GM19238 (cell line): ENCODE measurements at regions not wholly inside any gene's neighbourhood (a gene's known extent, or its start where the extent isn't known, plus 50 kb on each side); places are given as distances from the start of the nearest gene placed in this dataset.
"Not testable (repeated sequence)": the region's sequence is repeated elsewhere in the genome, so short reads cannot be mapped to it uniquely, and the experiment has no call there.

ENCODE experiments used
- DNase-seq: peaks from one replicate; pipeline ENCODE4 v3.0.0; 2011; ENCODE audit warnings: low spot score; ENCODE audit not compliant: insufficient read length

DNA sequence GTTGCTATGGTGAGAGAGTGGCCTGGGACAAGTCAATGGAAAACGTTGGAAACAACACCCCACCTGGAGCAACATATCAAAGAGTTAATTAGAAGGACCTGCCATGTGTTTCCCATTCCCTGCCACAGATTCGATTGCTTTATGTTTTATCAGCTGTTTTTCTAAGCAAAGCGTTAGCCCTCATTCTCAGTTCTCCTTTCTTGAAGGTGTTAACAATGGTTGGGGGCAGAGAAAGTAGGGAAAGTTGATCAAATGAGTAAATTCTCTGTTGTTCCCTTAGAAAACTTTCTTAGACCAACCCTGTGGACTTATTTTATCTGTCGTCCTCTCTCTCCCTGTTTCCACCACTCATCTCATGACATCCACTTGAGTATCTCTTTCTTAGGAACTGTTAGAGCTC, 102.5 kb downstream of the ADAMTS15 start:
- DNase-seq = no peak

DNA sequence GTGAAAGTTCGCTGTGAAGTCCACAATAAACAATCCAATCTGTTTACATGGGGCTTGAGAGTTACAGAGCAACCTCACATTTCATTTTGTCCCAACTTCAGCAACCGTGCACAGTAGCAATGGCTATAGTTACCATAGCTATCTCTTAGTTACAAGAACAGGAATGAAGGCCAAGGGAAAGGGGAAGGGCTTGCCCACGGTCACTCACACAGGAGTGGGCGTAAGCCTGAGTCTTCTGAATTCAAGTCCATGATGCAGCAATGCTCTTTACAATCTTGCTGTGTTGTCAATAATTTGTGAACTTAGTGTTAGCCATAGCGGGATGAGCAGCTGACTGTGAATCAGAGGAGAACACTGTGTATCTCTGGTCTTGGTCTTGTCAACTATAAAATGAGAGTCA, 102.9 kb downstream of the ADAMTS15 start:
- no peak for DNase-seq

DNA sequence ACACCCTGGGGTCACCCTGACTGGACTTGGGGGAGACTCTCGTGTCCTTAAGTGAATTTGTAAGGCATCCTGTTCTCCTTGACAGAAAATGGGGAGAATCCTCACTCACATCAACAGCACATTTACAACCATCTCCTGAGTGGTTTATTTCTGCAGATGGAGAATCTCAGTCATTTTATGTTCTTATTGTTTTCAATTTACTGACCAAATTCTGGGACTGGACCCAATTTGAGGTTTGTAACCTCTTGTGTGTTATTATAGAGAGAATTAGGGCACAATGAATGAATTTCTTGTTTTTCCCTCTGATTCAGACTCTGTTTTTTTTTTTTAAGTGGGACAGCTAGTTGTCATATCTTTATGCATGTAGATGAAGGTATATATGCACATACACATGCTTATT, 104.9 kb downstream of the ADAMTS15 start:
- DNase-seq = no peak

DNA sequence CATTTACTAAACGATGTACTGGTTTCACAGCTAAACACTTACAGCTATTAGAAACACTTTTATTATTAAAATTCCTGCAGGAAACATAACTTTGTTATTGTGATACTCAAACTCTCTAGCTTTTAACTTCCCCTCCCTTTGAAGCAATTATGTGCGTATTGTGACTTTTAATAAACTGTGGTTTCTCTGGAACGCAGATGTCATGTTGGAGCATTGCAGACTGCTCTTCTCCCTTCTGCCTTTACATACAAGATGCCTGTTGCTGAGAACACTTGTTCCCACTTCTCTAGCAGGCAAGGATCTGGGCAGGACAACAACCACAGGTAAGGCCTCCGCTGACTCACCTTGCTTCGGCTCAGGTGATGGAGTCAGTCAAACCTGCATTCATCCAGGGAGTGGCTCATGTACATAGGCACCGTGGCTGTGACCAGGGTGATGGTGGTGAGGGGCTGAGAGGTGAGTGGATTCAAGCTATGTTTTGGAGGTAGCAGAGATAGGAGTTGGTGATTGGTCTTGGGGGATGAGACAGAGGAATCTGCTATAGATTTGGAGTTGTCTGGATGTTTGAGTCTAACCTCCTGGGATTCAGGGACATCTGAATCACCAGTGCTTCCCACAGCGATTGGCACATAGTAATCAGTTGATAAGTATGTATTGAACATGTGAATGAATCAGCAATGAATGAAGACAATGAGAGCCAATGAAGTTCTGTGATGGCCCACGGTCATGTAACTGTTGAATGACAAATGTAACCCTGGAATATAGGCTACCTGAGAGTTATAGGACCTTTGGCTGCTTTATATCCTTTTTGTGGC, 106.0 kb downstream of the ADAMTS15 start:
- no peak for DNase-seq

DNA sequence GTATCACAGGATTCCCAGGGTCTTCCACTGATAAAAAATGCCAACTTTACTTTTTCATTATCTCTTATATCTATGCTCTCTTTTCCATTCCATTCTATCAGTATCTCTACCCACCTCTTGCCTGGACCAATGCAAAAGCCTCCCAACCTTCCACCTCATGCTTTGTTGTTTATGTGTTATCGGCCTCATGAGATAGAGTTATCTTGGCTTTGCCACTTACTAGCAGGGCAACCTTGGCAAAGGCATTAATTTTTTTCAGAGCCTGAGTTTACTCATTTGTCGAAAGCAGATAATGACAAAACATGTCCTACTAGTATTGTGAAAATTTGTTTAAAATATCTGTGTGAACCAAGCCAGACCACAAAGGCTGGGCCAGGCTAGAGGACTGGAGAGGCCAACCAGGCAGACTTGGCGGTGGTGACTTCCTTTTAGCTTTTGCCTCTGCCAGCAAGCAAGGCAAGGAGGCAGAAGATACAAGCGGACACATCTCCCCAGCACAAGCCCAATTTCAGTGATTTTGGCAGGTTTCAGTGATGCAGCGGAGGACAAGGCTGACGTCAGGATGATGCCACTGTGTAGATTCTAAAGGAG, 106.9 kb downstream of the ADAMTS15 start:
- no peak for DNase-seq

DNA sequence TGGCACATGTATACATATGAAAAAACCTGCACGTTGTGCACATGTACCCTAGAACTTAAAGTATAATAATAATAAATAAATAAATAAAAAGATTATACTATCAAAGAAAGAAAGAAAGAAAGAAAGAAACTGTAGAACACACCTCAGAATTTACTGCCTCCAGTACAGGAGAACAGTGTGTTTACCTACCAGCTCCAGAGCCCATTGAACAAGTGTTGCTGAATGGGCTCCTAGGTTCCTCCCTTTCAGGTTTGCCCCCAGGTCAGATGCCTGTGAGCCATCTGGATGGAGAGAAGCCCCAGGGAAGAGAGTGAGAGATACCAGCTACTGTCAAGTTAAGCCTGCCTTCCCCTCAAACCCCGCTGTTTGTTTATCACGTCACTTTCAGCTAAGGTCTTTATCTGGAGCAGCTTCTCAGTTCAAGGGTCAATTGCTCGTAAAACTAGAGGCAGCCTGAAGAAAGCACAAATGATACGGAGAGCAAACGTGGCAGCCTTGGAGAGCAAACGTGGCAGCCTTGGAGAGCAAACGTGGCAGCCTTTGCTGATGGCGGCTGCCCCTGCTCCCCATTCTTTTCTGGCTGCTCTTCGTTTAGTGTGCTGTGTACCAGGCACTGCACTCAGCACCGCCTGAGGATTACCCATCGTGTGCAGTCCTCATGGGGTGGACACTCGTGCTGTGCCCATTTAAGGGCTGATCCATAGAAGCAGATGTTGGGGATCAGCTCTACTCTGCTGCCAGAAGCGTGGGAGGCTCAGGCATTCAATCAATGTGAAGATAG, 111.7 kb downstream of the ADAMTS15 start:
- DNase-seq = no peak

DNA sequence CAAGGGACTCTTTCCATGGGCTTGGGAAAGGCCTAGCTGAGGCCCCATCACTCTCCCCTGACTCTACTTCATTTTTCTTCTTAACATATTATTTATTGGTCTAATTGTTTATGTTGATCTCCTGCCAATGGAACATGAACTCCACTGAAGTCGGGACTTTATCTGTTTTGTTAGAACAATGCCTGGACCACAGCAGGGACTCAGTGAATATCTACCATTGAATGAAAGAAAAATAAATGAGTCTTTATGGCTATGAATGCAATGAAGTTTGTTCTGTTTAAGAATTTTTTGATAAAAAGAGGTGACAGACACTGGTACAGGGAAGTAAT, 112.3 kb downstream of the ADAMTS15 start:
- DNase-seq = no peak

DNA sequence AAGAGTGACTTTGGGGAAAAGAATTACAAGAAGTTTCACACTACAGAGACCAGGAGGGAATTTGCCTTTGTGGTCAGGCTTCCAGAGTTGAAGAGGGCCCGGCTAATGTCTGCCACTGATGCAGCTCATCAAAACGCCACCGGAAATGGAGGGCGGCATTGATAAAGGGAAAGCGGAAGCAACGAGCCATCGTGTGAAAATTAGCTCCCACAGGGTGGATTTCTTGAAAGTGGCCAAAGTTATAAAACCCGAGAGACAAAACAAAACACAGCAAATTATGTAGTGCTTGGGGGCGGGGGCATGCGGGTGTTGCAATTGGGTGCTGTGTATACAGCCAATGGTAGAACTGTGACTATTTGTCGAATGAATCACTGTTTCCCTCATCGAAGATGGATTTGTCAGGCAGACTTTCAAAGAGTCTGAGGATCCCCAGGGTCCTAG, 113.0 kb downstream of the ADAMTS15 start:
- no peak for DNase-seq

DNA sequence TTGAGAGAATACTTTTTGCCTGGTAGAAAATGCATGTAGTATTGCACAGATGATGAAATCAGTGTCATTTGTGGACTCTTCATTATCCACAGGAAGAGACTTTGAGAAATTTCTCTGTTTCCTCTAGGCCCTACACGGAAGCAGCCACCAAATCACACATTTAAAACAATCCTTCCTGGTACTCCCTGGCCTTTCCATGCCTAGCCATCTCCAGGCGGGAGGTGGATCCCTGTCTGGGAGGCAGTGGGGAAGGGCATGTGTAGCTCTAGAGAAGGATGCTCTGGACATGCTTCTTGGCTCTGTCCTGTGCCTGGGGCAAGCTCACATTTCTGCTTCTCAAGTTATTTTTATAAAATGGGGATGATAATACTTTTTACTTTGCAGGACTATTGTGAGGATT, 114.1 kb downstream of the ADAMTS15 start:
- DNase-seq = no peak

DNA sequence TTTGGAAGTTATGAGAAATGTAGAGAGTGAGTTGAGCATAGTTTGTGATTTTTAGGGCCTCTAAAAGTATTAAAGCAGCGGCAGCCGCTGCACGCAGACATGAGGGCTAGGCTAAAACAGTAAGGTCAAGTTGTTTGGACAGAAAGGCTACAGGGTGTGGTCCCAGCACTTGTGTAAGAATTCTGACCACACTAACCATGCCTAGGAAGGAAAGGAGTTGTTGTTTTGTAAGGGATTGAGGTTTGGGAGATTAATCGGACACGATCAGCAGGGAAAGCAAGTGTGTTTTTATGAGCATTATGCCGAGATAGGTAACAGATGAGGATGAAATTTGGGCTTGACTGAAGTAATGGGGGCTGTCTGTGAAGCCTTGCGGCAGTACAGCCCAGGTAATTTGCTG, 117.9 kb downstream of the ADAMTS15 start:
- not testable (repeated sequence) for DNase-seq

DNA sequence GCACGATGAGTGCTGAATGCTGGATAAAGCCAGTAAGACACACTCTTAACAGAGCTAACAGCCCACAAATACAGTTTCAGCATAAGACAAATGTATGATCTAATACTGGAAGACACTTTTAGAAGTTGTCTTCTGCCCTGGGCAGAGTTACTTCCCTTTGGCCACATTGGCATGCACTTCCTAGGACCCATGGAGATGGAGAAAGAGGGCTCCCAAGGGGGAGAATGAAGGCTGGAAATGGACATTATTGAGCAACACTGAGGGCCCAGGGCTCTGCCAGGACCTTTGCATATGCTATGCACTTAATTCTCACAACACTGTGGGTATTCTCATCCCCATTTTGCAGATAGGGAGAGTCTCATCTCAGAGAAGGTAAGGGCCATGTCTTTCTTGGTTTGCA, 123.1 kb downstream of the ADAMTS15 start:
- DNase-seq = no peak

DNA sequence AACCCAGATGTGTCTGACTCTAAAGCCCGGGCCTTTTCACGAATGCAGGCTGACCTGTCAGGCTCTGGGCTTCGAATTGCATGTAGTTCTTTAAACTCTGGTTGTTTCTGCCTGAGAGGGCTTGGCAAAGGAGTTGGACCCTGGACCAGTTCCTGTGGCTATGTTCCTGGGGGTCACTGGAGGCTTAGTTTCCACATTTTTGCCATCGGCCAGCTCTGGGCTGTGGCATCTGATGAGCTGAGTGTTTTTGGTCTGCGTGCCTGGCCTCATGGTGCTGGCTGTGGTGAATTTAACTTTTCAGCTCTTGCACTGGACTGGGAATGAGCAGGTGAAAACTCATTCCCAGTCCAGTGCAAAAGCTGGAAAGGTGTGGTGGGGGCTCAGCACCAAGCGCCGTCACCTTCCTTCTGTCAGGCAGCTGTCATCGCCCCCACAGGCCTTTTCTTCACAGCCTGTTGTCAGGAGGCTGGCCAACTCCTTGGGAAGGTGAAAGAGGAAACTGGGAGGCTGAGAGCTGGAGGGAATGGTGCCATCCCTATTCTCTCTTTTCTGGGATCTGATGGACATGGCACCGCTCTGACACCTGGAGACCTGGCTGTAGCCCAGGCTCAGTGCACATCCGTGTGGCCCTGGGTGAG, 123.6 kb downstream of the ADAMTS15 start:
- DNase-seq = no peak

DNA sequence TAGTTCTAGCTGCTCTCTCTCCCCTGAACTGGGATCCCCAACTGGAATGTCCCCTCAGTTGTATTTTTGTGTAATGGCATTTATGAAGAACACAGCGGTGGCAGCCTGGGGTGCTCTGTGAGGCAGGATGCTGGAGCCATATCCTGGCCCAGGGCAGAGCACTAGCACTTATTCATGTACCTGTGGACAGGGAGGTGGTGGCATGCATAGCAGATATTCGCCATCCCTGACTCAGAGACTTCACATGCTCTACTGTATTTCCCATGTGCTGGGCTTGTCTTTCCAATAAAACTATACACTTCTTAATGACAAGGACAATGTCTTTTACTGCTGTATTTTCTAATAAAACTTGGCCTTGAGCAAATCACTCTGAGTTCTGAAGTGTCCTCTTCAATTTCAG, 125.3 kb downstream of the ADAMTS15 start:
- DNase-seq = no peak

DNA sequence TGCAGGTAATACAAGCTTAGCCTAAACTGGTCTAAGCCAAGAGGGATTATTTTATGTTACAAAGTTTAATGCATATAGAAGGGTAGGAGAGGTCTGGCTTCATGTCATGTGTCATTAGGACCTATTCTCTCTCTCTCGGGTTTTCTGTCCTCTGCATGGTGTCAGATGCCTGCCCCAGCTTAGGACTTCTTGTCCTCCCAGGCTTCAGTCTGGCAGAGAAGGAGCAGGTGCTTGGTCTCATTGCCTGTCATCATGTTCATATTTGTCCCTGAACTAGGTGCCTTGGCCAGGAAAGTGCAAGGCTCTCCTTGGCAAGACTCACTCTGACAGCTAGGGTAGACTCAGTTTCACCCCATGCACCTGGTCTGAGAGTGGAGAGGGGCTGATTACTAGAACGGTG, 126.3 kb downstream of the ADAMTS15 start:
- no peak for DNase-seq

DNA sequence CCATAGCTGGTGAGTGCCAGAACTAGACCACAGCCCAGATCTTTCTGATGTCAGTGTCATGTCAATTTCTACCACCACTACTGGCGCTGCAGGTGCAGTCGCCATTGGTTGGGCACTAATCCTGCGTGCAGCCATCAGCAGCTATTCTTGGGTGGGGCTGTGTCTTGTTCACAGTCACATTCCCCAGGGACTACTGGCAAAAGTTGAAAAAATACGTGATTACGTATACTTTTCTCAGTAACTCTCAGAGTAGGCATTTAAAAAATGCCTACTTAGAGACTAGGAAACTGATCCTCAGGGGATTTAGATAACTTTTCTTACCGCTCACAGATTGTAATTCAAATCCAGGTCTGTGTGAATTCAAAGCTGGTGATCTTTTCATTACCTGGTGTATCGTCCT, 127.7 kb downstream of the ADAMTS15 start:
- no peak for DNase-seq

DNA sequence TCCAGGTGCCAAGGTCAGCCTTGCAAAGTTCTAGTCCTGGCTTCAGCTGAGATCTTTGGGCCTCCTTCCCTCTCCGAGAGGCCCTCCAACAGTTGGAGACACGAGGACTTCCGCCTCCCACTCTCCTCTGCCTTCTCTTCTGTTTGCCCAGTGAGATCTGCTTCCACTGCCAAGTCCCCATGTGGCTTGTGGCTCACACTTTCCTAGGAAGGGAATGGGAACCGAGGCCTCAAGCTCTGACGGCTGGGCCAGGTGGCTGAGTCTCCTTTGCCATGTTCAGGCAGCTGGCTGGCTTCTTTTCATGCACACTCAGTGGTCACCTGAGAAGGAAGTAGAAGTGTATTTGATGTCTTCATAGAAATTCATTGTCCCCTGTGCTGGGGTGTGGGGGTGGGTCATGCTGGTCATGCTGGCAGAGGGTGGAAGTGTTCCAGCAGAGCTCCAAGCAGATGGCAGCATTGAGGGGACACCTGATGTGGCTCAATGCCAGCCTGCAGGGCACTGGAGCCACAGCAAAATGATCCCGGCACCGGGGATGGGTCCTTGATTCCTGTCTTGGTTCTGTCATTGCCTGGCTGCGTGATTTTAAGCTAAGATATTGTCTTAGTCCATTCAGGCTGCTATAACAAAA, 130.4 kb downstream of the ADAMTS15 start:
- DNase-seq = no peak

DNA sequence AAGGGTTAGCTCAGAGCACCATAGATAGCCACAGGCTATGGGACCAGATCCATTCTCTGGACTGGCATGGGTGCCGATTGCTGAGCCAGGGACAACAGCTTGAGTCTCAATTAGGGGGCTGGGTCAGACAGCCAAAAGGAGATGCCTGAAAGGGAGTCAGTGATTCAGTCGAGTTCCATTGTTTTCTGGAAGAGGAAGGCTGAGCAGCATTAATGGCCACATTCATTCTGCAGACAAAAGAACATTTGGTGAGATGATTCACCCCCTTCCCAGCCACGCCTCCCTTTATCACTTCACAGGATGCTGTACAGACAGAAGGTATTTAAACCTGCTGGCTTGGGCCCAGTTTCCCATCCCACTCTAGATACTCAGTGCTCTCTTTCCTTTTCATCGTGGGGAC, 131.9 kb downstream of the ADAMTS15 start:
- DNase-seq = no peak

DNA sequence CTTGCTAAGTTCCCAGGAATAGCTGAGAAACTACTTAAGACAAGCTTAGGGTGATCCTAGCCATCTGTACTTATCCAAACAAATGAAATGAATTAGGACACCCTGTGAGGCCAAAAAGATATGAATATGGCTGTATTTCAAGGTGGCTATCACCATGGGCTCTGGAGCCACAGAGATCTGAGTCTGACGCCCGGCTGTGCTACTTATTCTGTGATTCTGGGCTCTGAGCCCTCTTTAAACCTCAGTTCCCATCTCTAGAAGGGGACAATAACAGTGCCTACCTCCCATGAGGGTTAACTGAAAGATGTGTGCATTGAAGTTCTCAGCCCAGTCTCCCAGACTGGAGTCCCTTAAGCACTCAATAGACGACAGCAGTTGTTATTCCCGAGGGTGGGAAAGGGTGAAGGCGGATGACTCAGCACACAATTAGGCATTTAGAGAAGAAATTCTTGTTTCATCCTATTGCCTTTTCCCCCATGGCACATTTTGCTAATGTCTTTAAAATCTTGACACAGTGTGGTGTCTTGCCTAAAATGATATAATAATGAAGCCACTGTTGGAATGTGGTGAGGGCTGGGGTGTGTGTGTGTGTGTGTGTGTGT, 132.5 kb downstream of the ADAMTS15 start:
- DNase-seq = no peak

DNA sequence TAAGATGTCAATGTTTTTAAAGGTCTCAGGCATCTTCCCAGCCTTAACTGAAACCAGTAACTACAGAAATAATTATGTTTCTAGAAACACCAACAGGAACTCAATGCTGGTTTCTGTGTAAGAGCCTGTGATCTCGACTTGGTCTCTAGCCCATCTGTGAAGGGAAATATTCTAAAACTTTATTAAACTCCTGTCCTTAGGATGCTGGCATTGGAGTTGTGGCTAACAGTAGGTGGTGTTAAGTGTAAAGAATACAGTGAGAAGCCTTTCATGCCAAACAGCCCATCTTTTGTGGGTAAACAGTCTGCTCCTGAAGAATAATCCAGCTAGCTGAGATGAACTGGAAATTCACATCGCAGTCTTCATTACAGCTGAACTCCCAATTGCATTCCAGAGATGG, 133.2 kb downstream of the ADAMTS15 start:
- no peak for DNase-seq

DNA sequence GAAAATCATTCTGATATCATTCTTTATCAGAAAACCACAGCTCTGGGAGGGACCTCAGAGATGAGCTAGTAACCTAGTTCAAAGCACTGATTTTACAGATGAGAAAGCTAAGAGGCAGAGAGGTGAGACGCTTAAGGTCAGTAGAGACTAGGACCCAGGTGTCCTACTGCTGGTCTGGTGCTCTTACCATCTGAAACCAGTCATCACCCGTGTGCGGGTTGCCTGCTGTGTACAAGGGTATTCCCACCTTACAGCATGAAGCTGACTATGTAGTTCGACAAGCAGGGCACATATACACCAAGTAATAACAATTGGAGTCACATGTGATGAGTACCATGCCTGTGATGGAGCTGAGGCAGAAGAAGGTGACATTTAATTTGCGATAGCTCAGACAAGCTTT, 133.7 kb downstream of the ADAMTS15 start:
- no peak for DNase-seq

DNA sequence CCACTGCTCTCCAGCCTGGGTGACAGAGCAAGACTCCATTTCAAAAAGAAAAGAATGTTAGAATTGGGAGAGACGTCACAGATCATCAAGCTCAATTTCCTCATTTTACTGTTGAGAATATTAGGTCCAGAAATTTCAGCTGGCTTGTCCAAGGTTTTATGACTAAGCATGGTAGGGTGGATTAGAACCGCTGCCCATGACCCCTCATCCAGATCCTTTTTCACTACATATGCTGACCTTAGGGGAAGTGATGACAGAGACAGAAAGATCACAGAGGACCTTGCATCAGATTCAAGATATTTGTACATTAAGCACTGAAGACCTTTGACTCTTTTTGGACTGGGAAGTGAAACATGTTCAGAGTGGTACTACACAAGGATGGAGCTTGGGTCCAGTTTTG, 134.5 kb downstream of the ADAMTS15 start:
- DNase-seq = no peak
